Nephron progenitor cell (in vitro differentiated cells): ENCODE measurements at regions not wholly inside any gene's neighbourhood (a gene's known extent, or its start where the extent isn't known, plus 50 kb on each side); places are given as distances from the start of the nearest gene placed in this dataset.

Source experiments
- DNase-seq: peaks from one replicate; pipeline ENCODE4 v3.0.0; 2021
- H3K27ac Mint-ChIP-seq: 2 replicates; pipeline ENCODE4 v1.8.0; 2021; ENCODE audit warnings: mild to moderate bottlenecking, moderate library complexity, mixed read lengths
- H3K27me3 Mint-ChIP-seq: 2 replicates; pipeline ENCODE4 v1.8.0; 2021; ENCODE audit warnings: mild to moderate bottlenecking, low read depth, mixed read lengths; ENCODE audit not compliant: poor library complexity
- H3K36me3 Mint-ChIP-seq: 2 replicates; pipeline ENCODE4 v1.8.0; 2021; ENCODE audit warnings: low read depth, mixed read lengths
- H3K4me1 Mint-ChIP-seq: 2 replicates; pipeline ENCODE4 v1.8.0; 2021; ENCODE audit warnings: mixed read lengths
- H3K4me3 Mint-ChIP-seq: 2 replicates; pipeline ENCODE4 v1.8.0; 2021; ENCODE audit warnings: mild to moderate bottlenecking, moderate library complexity, mixed read lengths
- H3K9me3 Mint-ChIP-seq: 2 replicates; pipeline ENCODE4 v1.8.0; 2021; ENCODE audit warnings: mild to moderate bottlenecking, moderate library complexity, mixed read lengths
- CTCF ChIP-seq: fragments of 200-600 bp; sonication (generic); IDR thresholded peaks from 2 replicates; pipeline ENCODE4 v1.5.0; 2021; ENCODE audit warnings: antibody characterized with exemption

- H3K9me3 Mint-ChIP-seq: no peaks in the 10 kb centered on the region
Measured at GRCh38 chr4:127441571-127441970, 191.2 kb upstream of the INTU start.

GRCh38 chr4:127445471-127445870 lies 187.3 kb upstream of the INTU start:
- Mint-ChIP-seq H3K4me3 (no peak overlapping the region), H3K4me1 (no peaks in the 10 kb centered on the region), H3K27me3 (peaks cover 2% of the 10 kb centered on the region), H3K9me3 (no peaks in the 10 kb centered on the region), H3K36me3 (no peaks in the 10 kb centered on the region), H3K27ac (no peak overlapping the region)
- DNase-seq: no peak
- TF ChIP-seq CTCF: no peak

More at GRCh38 chr4:127441571-127441970, 191.2 kb upstream of the INTU start:
- Mint-ChIP-seq H3K27ac (no peak overlapping the region), H3K4me3 (no peak overlapping the region), H3K4me1 (no peaks in the 10 kb centered on the region), H3K36me3 (no peaks in the 10 kb centered on the region), H3K27me3 (peaks cover 2% of the 10 kb centered on the region)
- no peak for TF ChIP-seq CTCF
- DNase-seq: no peak

DNA sequence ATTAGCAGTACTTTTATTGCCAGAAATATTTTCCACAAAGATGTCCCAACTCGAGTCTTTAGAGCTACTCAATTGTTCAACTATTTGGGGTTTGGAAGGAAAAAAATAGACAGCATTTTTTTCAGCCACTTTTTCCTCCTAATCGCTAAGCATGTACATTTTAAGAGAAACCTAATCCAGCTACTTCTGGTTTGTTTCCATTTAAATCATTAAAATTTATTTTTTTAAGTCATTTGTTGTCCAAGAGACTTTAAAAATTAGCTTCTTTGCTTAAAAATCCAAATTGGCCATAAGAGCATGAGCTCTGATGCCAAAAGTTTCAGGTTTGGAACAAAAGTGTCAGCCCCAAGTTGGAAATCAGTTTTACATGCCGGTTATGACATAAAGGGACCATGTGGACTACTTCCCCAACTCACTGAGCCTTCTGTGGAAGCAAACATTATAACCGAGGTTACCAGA lies 186.3 kb upstream of the INTU start:
- DNase-seq: no peak
- H3K27me3 Mint-ChIP-seq: no peaks in the 10 kb centered on the region
- H3K27ac Mint-ChIP-seq: no peak overlapping the region
- no peaks in the 10 kb centered on the region for H3K9me3 Mint-ChIP-seq
- H3K4me3 Mint-ChIP-seq: no peak overlapping the region
- no peak for TF ChIP-seq CTCF
- H3K4me1 Mint-ChIP-seq: no peaks in the 10 kb centered on the region
- no peaks in the 10 kb centered on the region for H3K36me3 Mint-ChIP-seq

- Mint-ChIP-seq H3K4me1 (no peaks in the 10 kb centered on the region), H3K36me3 (no peaks in the 10 kb centered on the region), H3K27ac (no peak overlapping the region), H3K27me3 (no peaks in the 10 kb centered on the region), H3K9me3 (no peaks in the 10 kb centered on the region), H3K4me3 (no peak overlapping the region)
- DNase-seq: no peak
- no peak for TF ChIP-seq CTCF
Measured at GRCh38 chr4:127448986-127449385, 183.8 kb upstream of the INTU start.

- no peaks in the 10 kb centered on the region for H3K9me3 Mint-ChIP-seq
- no peak overlapping the region for H3K27ac Mint-ChIP-seq
- no peak overlapping the region for H3K4me3 Mint-ChIP-seq
- TF ChIP-seq CTCF: no peak
- DNase-seq: no peak
- no peaks in the 10 kb centered on the region for H3K36me3 Mint-ChIP-seq
- H3K4me1 Mint-ChIP-seq: no peaks in the 10 kb centered on the region
- no peaks in the 10 kb centered on the region for H3K27me3 Mint-ChIP-seq
Measured at GRCh38 chr4:127449449-127449848, 183.3 kb upstream of the INTU start.

DNA sequence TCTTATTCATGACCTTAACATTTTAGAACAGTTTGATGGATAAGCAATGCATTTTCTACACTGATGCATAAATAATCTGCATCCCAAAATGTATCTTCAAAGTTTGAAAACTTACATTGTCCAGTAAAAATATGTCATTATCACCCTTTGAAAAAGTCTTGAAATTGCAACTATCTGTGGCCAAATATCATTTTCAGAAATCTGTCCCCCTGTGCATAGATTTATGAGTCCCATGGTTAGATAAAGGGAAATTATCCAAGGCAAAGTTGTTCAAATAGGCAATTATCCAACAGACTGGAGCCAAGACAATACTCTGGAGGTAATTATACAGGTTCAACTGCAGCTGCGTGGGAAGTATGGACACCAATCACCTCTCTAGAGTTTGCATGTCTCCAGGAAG lies 182.5 kb upstream of the INTU start:
- Mint-ChIP-seq H3K9me3 (no peaks in the 10 kb centered on the region), H3K27me3 (no peaks in the 10 kb centered on the region), H3K27ac (no peak overlapping the region), H3K36me3 (no peaks in the 10 kb centered on the region), H3K4me3 (no peak overlapping the region), H3K4me1 (no peaks in the 10 kb centered on the region)
- no peak for DNase-seq
- TF ChIP-seq CTCF: no peak
